Suprapubic skin (tissue), 4 donors: ENCODE measurements at regions not wholly inside any gene's neighbourhood (a gene's known extent, or its start where the extent isn't known, plus 50 kb on each side); places are given as distances from the start of the nearest gene placed in this dataset.

Experiments
- DNase-seq, 2 donors: peaks; one replicate each; pipeline ENCODE4 v3.0.0-alpha.2; 2019; ENCODE audit warnings: low spot score in 2 of 2
- H3K27ac ChIP-seq: fragments of 200-600 bp; sonication (generic); one replicate; pipeline ENCODE4 v1.5.1; 2019
- H3K27me3 ChIP-seq: fragments of 200-600 bp; sonication (generic); one replicate; pipeline ENCODE4 v1.5.1; 2019
- H3K36me3 ChIP-seq: fragments of 200-600 bp; sonication (generic); one replicate; pipeline ENCODE4 v1.5.1; 2019
- H3K4me1 ChIP-seq: fragments of 200-600 bp; sonication (generic); one replicate; pipeline ENCODE4 v1.5.1; 2019
- H3K4me3 ChIP-seq: fragments of 200-600 bp; sonication (generic); one replicate; pipeline ENCODE4 v1.5.1; 2019; ENCODE audit warnings: mild to moderate bottlenecking
- H3K9me3 ChIP-seq: fragments of 200-600 bp; sonication (generic); one replicate; pipeline ENCODE4 v1.5.1; 2019
- CTCF ChIP-seq, 2 donors: fragments of 200-600 bp in 1 of 2; fragments of 450-650 bp in 1 of 2; sonication (generic) in 1 of 2; IDR thresholded peaks; one replicate each; pipeline ENCODE4 v1.5.1; 2016 to 2019; ENCODE audit warnings: antibody characterized with exemption in 2 of 2, mild to moderate bottlenecking in 1 of 2, moderate library complexity in 1 of 2
- EP300 ChIP-seq: sonication (generic); formaldehyde crosslinking; IDR thresholded peaks from one replicate; pipeline ENCODE4 v1.6.1; 2017; ENCODE audit warnings: antibody characterized with exemption
- POLR2A ChIP-seq, 2 donors: fragments of 450-650 bp; IDR thresholded peaks; one replicate each; pipeline ENCODE4 v1.6.1; 2017; ENCODE audit warnings: antibody characterized with exemption in 2 of 2, mild to moderate bottlenecking in 2 of 2, moderate library complexity in 2 of 2
- POLR2AphosphoS5 ChIP-seq, 3 donors: sonication (generic); formaldehyde crosslinking; IDR thresholded peaks; one replicate each; pipeline ENCODE4 v1.6.1; 2017; ENCODE audit warnings: antibody characterized with exemption in 3 of 3
- WGBS: methylation state at CpG from one replicate; pipeline ENCODE4 v1.1.5; 2018; 5-methylcytosine and 5-hydroxymethylcytosine counted together

- no peak overlapping the region for H3K27ac ChIP-seq
- TF ChIP-seq POLR2AphosphoS5 (IDR thresholded peaks at IDR 0.05) (no peak), EP300 (no peak), CTCF (IDR thresholded peaks at IDR 0.05) (no peak), POLR2A (IDR thresholded peaks at IDR 0.05) (no peak)
- 23% methylated on average over 1 of the region's 1 CpG for WGBS
- no peaks in the 10 kb centered on the region for H3K36me3 ChIP-seq
- DNase-seq, result no peak
- peaks cover 19% of the 10 kb centered on the region for H3K27me3 ChIP-seq
- peaks cover 4% of the 10 kb centered on the region for H3K9me3 ChIP-seq
- H3K4me1 ChIP-seq, result no peaks in the 10 kb centered on the region
- no peak overlapping the region for H3K4me3 ChIP-seq
Observed at GRCh38 chr1:29865051-29865450, 628.7 kb downstream of the PTPRU start.

GRCh38 chr1:29864431-29865022, 628.2 kb downstream of the PTPRU start:
- no peak for DNase-seq
- Histone ChIP-seq H3K4me1 (no peaks in the 10 kb centered on the region), H3K27ac (no peak overlapping the region), H3K27me3 (peaks cover 24% of the 10 kb centered on the region), H3K4me3 (no peak overlapping the region), H3K9me3 (peaks cover 4% of the 10 kb centered on the region), H3K36me3 (no peaks in the 10 kb centered on the region)
- TF ChIP-seq EP300 (no peak), POLR2A (IDR thresholded peaks at IDR 0.05) (no peak), CTCF (IDR thresholded peaks at IDR 0.05) (no peak), POLR2AphosphoS5 (IDR thresholded peaks at IDR 0.05) (no peak)
- 76% methylated on average over 3 of the region's 5 CpGs for WGBS

GRCh38 chr1:29861922-29862321, 625.6 kb downstream of the PTPRU start:
- H3K4me3 ChIP-seq, result no peak overlapping the region
- TF ChIP-seq POLR2A (IDR thresholded peaks at IDR 0.05), result no peak
- TF ChIP-seq POLR2AphosphoS5 (IDR thresholded peaks at IDR 0.05), result no peak
- TF ChIP-seq CTCF (IDR thresholded peaks at IDR 0.05), result no peak
- TF ChIP-seq EP300, result no peak
- DNase-seq, result no peak
- H3K27ac ChIP-seq, result no peak overlapping the region
- H3K4me1 ChIP-seq, result no peaks in the 10 kb centered on the region
- peaks cover 28% of the 10 kb centered on the region for H3K27me3 ChIP-seq
- H3K9me3 ChIP-seq, result peaks cover 4% of the 10 kb centered on the region
- WGBS, result 71% methylated on average over 1 of the region's 1 CpG
- no peaks in the 10 kb centered on the region for H3K36me3 ChIP-seq

- Histone ChIP-seq H3K9me3 (peaks cover 4% of the 10 kb centered on the region), H3K27me3 (peaks cover 28% of the 10 kb centered on the region), H3K4me3 (no peak overlapping the region), H3K27ac (no peak overlapping the region), H3K4me1 (no peaks in the 10 kb centered on the region), H3K36me3 (no peaks in the 10 kb centered on the region)
- 100% methylated on average over 1 of the region's 1 CpG for WGBS
- DNase-seq, result no peak
- no peak for TF ChIP-seq CTCF (IDR thresholded peaks at IDR 0.05)
Observed at GRCh38 chr1:29861446-29861845, 625.1 kb downstream of the PTPRU start.

GRCh38 chr1:29860681-29861080, 624.4 kb downstream of the PTPRU start:
- WGBS, result 96% methylated on average over 2 of the region's 2 CpGs
- no peak for TF ChIP-seq POLR2A (IDR thresholded peaks at IDR 0.05)
- TF ChIP-seq EP300, result no peak
- TF ChIP-seq CTCF (IDR thresholded peaks at IDR 0.05), result no peak
- no peak for TF ChIP-seq POLR2AphosphoS5 (IDR thresholded peaks at IDR 0.05)
- H3K27ac ChIP-seq, result no peak overlapping the region
- no peaks in the 10 kb centered on the region for H3K4me1 ChIP-seq
- H3K36me3 ChIP-seq, result no peaks in the 10 kb centered on the region
- H3K9me3 ChIP-seq, result peaks cover 4% of the 10 kb centered on the region
- no peak overlapping the region for H3K4me3 ChIP-seq
- H3K27me3 ChIP-seq, result peaks cover 36% of the 10 kb centered on the region
- DNase-seq, result no peak
